Hindlimb muscle (tissue), 1 donor: ENCODE measurements at regions not wholly inside any gene's neighbourhood (a gene's known extent, or its start where the extent isn't known, plus 50 kb on each side); places are given as distances from the start of the nearest gene placed in this dataset.

ENCODE experiments used
- DNase-seq: peaks from one replicate; pipeline ENCODE4 v3.0.0-alpha.2; 2013

DNA sequence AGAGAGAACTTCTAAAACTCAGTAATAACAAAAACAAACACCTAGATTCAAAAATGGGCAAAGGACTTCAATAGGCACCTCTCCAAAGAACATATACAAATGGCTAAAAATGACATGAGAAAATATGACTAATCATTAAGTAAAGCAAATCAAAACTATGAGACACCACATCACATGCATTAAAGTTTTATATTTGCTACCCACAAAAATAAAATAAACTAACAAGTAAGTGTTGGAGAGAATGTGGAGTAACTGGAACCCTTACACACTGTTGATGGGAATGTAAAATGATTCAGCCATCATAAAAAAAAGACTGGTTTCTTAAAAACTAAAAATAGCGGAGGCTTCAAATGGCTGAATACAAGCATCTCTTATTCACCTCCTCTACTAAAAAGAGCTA is 262.1 kb upstream of the PKN2 start:
- no peak for DNase-seq

DNA sequence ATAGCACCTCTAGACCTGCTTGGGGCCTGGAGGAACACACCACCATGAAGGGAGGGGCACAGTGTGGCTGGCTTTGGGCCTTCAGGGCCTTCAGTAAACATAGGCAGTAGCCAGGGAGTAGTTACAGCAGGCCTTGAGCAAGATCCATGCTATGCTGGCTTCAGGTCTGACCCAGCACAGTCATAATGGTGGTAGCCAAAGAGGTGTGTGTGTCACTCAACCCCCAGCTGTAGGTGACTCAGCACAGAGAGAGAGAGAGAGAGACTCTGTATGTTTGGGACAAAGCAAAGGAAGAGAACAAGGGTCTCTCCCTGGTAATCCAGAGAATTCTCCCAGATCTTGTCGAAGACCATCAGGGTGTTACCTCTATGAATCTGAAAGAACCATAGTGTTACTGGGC is 250.5 kb upstream of the PKN2 start:
- no peak for DNase-seq

DNA sequence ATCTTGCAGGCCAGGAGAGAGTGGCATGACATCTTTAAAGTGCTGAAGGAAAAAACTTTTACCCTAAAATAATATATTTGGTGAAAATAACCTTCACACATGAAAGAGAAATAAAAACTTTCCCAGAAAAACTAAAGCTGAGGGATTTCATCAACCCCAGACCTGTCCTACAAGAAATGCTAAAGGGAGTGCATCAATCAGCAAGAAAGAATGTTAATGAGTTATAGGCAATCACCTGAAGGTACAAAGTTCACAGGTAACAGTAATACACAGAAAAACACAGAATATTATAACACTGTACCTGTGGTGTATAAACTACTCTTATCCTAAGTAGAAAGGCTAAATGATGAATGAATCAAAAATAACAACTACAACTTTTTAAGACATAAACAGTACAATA is 249.2 kb upstream of the PKN2 start:
- DNase-seq = no peak

DNA sequence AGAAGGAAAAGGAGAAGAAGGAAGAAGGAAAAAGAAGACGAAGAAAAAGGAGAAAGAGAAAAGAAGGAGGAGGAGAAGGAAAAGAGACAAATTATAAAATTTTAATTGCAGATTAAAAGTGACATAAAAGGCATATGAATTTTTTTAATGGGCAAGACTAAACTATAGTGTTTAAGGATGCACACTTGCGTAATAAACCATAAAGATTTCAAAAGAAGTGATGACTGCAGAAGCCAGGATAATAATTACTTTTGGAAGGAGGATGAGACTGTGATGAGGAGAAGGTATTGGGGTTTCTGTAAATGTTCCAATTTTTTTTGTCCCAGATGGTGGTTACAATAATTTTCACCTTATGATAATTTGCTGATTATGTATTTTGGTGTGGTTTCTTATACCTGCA is 243.1 kb upstream of the PKN2 start:
- DNase-seq = no peak

DNA sequence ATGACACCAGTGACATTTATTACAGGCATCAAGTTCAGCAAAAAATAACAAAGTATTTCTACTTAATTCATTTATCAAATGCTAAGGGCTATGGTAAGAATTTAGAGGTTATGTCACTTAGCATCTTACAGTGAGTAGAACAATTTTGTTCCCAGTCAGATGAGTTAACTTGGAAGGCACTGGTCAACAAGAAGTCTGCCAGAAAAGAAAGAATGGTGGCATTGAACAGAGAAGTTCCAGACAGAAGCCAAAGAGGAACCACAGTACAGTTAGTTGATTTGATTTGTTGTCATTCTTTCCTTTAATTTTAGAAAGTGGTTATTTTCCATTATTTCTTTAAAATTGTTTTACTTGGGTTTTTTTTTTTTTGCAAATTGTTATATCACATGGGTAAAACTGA is 232.2 kb upstream of the PKN2 start:
- no peak for DNase-seq

DNA sequence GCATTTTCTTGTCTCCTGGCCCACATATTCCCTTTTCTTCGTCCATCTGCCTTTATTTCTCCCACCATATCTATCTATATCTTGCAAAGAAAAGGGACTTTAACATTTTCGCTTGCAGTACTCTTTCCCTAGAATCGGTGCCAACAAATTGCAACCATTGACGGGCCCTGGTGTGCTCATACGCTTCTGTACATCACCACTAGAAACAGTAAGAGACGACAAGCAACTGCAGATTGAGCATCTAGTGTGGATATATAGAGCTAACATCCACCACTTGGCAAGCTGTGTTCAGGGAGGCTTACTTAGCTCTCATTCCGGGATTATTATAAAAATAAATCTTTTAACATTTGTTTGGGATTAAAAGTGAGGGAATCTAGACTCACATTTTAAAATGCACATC is 230.8 kb upstream of the PKN2 start:
- DNase-seq = no peak

DNA sequence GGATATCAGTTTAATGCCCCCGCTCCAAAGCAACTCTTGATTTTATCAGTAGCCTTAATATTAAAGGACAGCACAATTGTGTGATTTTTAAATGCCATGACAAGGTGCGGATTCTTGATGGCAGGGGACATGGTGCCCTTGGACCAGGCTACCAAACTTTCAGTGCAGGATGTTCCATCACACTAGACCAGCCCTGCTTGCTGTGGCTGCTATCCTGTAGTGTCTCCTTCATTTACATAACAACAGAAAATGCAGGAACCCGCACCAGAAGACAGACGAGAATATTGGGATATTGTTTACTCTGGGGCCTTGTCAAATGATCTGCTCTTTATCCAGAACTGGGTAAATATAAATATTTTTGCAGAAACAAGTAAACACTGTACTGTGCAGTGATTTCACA is 229.3 kb upstream of the PKN2 start:
- no peak for DNase-seq

DNA sequence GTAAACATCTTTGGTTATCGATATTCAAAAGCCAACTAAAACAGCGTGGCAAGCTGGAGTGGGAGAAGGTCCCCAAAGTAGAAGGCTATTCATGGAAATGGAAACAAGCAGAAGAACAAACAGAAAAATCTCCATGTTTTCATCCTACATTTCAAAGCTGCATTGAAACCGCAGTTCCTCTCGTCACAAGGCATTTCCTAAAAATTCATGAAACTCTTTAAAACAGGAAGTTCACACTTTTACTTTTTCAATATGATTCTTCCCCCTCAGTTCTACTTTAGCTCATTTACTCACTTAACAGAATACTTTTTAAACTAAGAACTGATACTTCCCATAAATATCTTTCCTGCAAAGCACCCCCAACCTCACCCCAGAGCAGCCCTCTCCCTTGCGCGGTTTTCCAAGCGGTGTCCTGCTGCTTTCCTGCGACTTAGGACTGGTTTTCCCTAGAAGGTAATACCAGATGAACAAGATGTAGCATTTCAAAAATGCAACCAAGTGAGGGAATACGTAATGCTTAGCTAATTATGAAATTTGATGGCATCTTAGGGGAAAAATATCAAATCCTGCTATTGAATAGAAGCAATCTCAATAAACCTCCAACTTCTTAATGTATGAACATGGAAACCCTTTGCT is 228.3 kb upstream of the PKN2 start:
- no peak for DNase-seq

DNA sequence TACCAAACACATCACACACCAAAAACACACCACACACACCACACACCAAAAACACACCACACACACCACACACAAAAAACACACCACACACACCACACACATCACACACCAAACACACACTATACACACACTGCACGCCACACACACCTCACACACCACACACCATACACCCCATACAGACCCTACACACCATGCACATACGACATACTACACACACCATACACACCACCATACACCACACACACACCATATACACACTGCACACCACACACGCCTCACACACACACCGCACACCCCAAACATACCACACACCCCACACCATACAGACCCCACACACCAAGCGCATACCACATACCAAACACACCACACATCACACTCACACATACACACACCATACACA is 226.9 kb upstream of the PKN2 start:
- no peak for DNase-seq

DNA sequence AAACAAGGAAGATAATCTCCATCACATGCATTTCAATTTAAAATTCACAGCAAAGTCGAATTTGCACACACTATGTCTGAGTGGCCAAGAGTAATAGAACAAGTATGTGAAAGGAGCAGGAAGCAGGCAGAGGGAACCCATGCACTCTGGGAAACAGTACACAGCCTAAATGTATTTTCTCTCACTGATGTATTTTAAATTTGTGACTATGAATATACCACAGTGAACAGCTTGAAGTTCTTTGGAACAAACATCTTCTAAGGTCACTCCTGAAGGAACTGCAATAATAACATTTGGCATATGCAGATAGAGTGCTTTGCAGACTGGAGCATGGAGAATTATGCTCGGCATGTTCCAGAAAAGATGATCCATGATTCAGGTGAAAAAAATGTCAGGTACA is 223.1 kb upstream of the PKN2 start:
- no peak for DNase-seq

DNA sequence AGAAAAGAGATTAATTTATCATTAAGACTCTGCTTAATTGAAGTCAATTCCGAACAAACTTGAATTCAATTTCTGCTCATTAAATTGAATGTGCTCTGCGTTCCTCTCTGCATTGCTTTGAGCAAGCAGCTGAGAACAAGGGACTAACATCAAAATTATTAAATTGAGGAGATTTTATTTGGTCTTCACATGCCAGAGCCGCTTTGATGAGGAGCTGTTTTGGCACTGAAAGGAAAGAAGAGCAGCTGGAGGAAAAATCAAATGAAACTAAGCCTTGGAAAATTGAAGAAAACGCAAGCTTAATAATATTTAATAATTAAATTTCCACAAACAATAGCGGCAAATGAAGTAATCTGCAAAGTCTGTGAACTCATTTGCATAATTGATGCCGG is 222.0 kb upstream of the PKN2 start:
- no peak for DNase-seq

DNA sequence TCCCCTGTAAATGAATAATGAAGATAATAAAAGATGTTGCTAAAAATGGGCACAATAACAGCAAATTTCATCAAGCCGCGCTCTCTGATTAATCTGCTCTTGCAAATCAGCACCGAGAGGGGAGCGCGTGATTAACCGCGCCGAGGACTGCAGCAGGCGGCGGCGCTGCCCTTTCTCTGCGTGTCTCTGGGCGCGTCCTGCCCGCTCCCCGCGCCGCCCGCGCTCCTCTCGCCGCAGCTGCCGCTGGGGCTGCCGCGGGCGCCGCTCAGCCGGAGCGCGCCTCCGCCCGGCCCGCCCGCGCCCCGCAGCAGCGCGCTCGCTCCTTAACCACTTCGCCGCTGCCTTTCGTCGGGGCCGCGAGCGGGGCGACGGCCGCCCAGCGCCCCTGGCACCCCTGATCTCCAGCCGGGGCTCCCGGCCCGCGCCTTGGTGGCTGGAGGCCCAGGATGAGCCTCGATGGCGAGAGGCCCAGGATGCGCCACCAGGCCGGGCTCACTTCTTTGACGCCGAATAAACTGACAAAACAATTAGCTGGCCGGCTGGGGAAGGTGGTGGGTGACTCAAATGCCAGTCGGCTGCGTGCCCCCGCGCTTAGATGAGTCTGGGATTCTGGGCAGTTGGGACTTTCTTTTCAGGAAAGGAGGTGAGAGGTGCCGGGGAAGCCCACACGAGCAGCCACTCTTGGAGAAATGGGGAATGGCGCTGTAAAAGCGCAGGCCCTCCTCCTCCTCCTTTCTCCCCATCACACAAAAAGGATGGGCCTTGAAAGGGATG is 221.4 kb upstream of the PKN2 start:
- DNase-seq = peak; percentile 51

DNA sequence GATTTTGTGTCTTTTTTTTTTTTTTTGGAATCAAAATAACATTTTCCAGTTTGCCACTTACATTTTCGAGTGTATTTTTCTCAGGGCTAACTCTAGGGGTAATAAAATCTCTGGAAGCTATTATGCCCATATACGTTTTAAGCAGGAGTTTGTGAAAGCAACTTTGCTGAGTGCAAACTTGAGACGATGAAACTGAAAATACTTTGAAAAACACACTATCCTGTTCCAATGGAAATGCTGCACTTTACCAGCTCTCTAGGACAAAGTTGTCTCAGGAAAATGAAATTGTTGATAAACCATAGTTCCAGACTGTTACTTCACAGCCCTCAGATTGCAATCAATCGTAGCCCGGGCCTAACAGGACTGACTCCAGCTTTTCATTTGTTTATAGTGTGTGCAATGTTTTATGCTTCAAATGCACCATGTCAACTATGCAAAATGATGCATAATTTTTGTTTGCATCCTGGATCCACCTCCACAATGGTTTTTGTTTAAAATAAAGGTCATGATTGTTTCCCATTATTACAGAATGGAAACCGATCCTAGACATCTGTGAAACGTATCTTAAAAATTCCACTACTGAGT is 220.6 kb upstream of the PKN2 start:
- peak; percentile 20 for DNase-seq

DNA sequence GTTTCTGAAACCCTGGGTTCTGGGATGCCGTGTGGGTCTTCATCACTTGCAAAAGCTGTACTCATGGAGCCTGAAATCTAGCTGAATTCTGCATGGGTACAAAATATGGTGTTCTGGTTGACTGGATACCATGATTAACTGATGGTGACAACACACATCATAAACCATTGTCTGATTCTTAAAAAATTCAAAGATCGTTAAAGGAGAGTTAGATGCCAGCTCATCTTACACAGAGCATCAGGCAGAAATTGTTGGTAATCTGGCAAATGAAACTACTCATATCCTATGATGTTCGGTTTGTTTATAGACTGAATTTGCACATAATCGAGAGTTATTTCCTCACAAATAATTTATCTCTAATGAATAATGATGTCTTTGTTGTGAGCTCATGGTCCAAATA is 218.1 kb upstream of the PKN2 start:
- no peak for DNase-seq

DNA sequence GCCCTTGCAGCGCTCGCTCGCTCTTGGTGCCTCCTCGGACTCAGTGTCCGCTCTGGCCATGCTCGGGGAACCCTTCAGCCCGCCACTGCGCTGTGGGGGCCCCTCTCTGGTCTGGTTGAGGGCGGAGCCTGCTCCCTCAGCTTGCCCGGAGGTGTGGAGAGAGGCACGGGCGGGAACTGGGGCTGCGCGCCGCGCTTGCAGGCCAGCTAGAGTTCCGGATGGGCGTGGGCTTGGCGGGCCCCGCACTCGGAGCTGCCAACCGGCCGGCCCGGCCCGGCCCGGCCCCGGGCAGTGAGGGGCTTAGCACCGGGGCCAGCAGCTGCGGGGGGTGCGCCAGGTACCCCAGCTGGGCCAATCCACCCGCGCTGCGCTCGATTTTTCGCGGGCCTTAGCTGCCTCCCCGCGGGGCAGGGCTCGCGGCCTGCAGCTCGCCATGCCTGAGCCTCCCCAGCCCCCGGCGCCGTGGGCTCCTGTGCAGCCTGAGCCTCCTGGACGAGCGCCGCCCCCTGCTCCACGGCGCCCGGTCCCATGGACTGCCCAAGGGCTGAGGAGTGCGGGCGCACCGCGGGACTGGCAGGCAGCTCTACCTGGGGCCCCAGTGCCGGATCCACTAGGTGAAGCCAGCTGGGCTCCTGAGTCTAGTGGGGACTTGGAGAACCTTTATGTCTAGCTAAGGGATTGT is 217.0 kb upstream of the PKN2 start:
- no peak for DNase-seq

DNA sequence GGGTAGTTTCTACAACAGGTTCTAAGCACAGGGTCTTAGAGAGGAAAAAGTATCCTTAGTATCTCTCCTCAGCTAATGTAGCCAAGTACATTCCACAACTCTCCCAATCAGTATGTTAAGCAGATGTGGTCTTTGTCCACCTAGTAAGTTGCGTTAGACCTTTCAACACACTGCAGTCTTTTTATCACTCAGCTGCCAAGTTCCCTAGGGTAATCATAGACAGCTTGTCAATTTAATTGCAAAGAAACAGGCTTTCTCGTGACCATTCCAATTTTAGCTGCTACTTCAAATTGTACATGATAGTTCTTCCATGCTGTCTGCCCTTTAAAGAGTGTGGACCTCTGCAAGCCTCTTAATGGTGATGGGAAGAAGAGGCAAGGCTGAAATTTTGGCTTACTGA is 211.8 kb upstream of the PKN2 start:
- DNase-seq = no peak

DNA sequence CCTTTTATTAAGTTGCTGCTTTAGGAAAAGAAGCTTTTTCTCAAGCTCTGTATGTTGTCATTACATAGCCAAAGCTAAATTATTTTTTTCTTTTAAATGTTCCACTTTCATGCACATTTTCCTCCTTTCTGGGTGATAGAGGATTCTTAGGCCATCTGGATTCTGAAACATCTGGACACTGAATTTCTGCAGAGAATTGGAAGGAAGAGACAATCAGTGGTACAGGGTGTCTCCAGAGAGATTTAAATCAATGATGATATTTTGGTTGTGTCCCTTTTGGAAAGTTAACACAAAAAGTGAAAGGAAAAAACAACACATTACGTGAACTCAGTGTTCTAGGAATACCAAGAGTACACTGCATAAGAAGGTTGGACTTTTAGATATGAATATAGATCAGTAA is 211.4 kb upstream of the PKN2 start:
- DNase-seq = peak; percentile 11

DNA sequence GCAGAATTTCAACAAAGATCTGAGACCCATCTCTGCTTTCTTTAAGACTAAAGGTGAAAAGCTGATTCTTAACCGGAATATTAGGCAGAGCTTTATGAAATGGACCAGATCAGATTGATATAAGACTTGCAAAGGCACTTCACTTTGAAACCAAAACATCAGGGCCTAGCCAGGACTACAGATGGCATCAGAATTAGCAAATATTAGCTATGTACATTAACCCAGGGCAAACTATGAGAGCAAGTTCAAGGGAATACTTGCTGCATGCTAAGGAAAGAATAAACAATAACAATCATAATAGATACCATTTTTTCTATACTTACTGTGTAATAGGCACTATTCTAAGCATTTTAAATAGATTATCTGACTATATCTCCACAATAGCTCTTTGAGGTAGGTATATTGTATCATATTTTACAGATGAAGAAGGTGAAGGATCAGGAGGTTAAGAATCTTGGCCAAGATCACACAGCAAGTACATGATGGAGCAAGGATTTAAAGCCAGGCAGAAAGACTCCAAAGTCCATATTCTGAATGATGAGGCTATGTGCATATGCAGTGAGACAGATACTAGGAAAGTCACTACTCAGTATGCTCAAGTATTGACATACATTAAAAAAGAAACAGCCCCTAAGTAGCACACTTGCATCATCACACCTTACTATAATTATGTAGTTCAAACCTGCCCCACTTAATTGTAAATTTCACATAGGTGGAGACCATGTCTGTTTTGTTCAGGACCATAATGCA is 209.3 kb upstream of the PKN2 start:
- no peak for DNase-seq

DNA sequence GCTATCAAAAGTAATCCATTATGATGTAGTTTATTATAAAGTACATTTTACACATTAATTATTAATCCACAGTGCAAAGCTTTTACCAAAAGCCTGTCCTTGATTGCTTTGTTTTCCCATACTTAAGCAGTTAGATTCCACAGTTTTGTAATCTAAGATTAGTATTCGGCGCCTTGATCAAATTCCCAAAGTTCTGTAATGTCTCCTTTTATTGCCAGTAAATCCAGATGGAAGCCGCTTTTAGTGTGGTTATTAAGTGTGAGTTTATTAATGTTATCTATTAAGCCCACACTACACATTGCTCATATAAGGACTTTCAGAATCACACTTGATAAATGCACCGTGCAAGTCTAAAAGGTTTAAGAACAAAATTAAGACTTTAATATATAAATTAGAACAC is 199.2 kb upstream of the PKN2 start:
- DNase-seq = no peak

DNA sequence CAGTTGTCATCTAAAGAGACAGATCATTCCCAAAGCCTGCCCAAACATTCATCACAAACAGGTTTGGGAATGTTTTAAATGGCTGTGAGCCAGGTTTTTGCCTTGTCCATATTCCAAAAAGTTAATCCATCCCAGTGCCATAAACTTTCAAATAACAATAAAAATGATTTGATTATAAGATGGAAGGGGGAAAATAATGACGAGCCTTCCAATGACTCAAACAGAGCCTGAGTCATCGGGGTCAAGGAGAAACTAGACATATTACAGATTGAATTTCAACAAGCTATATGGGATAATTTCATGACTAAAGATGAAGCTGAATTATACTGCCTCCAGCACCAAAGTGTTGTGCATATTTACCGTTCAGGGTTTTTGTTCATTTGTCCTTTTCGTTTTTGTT is 195.8 kb upstream of the PKN2 start:
- DNase-seq = no peak

DNA sequence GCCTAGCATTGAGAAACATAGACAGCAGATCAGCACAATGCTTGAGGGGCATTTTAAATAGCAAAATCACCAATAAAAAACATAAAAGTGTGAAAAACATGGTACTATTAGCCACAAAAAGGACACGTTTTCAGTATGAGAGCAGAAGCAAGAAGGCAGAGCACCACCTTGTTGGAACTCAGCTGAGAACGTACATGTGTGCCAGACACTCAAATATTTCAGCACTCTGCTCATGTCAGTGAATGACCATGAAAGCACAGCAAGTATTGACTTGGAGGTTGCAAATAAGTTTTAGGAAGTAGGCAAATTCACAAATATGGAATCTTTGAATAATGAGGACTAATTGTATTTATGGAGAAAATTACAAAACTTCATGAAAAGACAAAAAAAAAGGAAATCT is 193.4 kb upstream of the PKN2 start:
- no peak for DNase-seq

DNA sequence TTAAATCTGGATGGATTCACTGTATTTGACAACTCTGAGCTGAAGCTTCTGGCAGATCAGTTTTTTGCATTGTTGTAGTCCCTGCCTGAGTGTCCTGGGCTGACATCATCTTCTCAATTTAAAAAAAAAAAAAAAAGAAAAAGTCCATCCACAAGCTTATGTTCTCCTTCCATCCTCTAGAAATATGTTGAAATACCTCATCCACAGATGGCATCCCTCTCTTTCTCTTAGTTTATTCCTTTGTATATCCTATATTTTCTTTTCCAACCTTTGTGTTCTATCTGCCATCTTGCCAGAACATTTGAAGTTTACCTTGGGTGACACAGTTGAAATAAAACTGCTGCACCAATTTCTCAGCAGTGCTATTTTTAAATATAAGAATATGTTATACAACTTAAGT is 184.4 kb upstream of the PKN2 start:
- no peak for DNase-seq

DNA sequence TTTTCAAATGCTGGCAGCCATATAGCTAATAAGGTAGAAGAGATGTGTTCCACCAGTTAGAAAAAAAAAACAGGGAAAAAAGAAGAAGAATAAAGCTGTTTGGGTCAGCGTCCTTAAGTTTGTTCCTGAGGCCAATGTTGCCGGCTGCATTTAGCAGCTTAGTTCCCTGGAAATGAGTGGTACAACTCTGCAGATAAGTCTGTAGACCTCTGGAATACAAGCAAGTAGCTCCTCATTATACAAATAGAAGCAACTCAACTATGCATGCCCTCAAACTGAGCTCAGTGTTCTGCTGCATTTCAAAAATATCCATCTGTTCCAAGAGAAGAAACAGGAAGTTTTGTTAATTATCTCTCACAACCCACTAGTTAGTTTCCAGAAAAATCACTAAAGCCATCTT is 181.2 kb upstream of the PKN2 start:
- no peak for DNase-seq
